ENCODE measurements at regions not wholly inside any gene's neighbourhood (a gene's known extent, or its start where the extent isn't known, plus 50 kb on each side); places are given as distances from the start of the nearest gene placed in this dataset.

- DNase-seq = no peak
Measured at GRCh38 chr9:30661925-30662324, 1722.5 kb upstream of the ACO1 start.

- no peak for DNase-seq
Measured at GRCh38 chr9:30670805-30671562, 1713.5 kb upstream of the ACO1 start.

- no peak for DNase-seq
Measured at GRCh38 chr9:30673132-30673531, 1711.3 kb upstream of the ACO1 start.

- DNase-seq = no peak
Measured at GRCh38 chr9:30676651-30677050, 1707.8 kb upstream of the ACO1 start.

- DNase-seq = no peak
Measured at GRCh38 chr9:30677221-30677620, 1707.2 kb upstream of the ACO1 start.

GRCh38 chr9:30688801-30689200 is 1695.6 kb upstream of the ACO1 start:
- no peak for DNase-seq

GRCh38 chr9:30697958-30698357 is 1686.5 kb upstream of the ACO1 start:
- DNase-seq = no peak

GRCh38 chr9:30711591-30711990 is 1672.9 kb upstream of the ACO1 start:
- no peak for DNase-seq

- DNase-seq = no peak
Measured at GRCh38 chr9:30713243-30713642, 1671.2 kb upstream of the ACO1 start.

- no peak for DNase-seq
Measured at GRCh38 chr9:30714389-30714788, 1670.1 kb upstream of the ACO1 start.

GRCh38 chr9:30718483-30718882 is 1666.0 kb upstream of the ACO1 start:
- no peak for DNase-seq

GRCh38 chr9:30722065-30722464 is 1662.4 kb upstream of the ACO1 start:
- DNase-seq = no peak

GRCh38 chr9:30723656-30724055 is 1660.8 kb upstream of the ACO1 start:
- DNase-seq = no peak

GRCh38 chr9:30732060-30732459 is 1652.4 kb upstream of the ACO1 start:
- DNase-seq = no peak

- DNase-seq = no peak
Measured at GRCh38 chr9:30744871-30745270, 1639.6 kb upstream of the ACO1 start.

GRCh38 chr9:30746589-30746988 is 1637.9 kb upstream of the ACO1 start:
- no peak for DNase-seq

- DNase-seq = no peak
Measured at GRCh38 chr9:30757723-30758122, 1626.7 kb upstream of the ACO1 start.

- DNase-seq = no peak
Measured at GRCh38 chr9:30758726-30759446, 1625.6 kb upstream of the ACO1 start.

- DNase-seq = no peak
Measured at GRCh38 chr9:30765318-30765717, 1619.1 kb upstream of the ACO1 start.

GRCh38 chr9:30771163-30771708 is 1613.2 kb upstream of the ACO1 start:
- DNase-seq = no peak

- no peak for DNase-seq
Measured at GRCh38 chr9:30771760-30772159, 1612.7 kb upstream of the ACO1 start.

- DNase-seq = no peak
Measured at GRCh38 chr9:30773427-30773826, 1611.0 kb upstream of the ACO1 start.

- no peak for DNase-seq
Measured at GRCh38 chr9:30774326-30774725, 1610.1 kb upstream of the ACO1 start.

GRCh38 chr9:30775236-30775635 is 1609.2 kb upstream of the ACO1 start:
- no peak for DNase-seq
